ENCODE measurements at regions not wholly inside any gene's neighbourhood (a gene's known extent, or its start where the extent isn't known, plus 50 kb on each side); places are given as distances from the start of the nearest gene placed in this dataset.
"Not testable (repeated sequence)": the region's sequence is repeated elsewhere in the genome, so short reads cannot be mapped to it uniquely, and the experiment has no call there.

- in situ Hi-C loops (cut with HindIII; ENCODE audit: low sequenced_read_pairs): no loop called here
Measured at GRCh38 chr9:107810461-107810961, 320.9 kb upstream of the KLF4 start.

GRCh38 chr9:107809871-107810460 lies 320.4 kb upstream of the KLF4 start:
- in situ Hi-C loops (cut with HindIII; ENCODE audit: low sequenced_read_pairs): no loop called here

- in situ Hi-C loops (cut with HindIII; ENCODE audit: low sequenced_read_pairs): no loop called here
Measured at GRCh38 chr9:107807183-107807582, 317.6 kb upstream of the KLF4 start.

GRCh38 chr9:107805201-107805600 lies 315.6 kb upstream of the KLF4 start:
- in situ Hi-C loops (cut with HindIII; ENCODE audit: low sequenced_read_pairs): no loop called here

GRCh38 chr9:107794259-107794658 lies 304.7 kb upstream of the KLF4 start:
- in situ Hi-C loops (cut with HindIII; ENCODE audit: low sequenced_read_pairs): loop anchor here (5.0 kb wide), 1 partner anchor 42 kb away; no protein-coding TSS in a partner anchor

GRCh38 chr9:107793541-107793940 lies 304.0 kb upstream of the KLF4 start:
- in situ Hi-C loops (cut with HindIII; ENCODE audit: low sequenced_read_pairs): loop anchor here (5.0 kb wide), 1 partner anchor 41 kb away; no protein-coding TSS in a partner anchor

GRCh38 chr9:107792596-107792995 lies 303.0 kb upstream of the KLF4 start:
- in situ Hi-C loops (cut with HindIII; ENCODE audit: low sequenced_read_pairs): loop anchor here (5.0 kb wide), 1 partner anchor 40 kb away; no protein-coding TSS in a partner anchor

GRCh38 chr9:107792006-107792405 lies 302.4 kb upstream of the KLF4 start:
- in situ Hi-C loops (cut with HindIII; ENCODE audit: low sequenced_read_pairs): loop anchor here (5.0 kb wide), 1 partner anchor 40 kb away; no protein-coding TSS in a partner anchor

GRCh38 chr9:107789001-107789700 lies 299.6 kb upstream of the KLF4 start:
- in situ Hi-C loops (cut with HindIII; ENCODE audit: low sequenced_read_pairs): no loop called here

GRCh38 chr9:107786561-107786960 lies 297.0 kb upstream of the KLF4 start:
- in situ Hi-C loops (cut with HindIII; ENCODE audit: low sequenced_read_pairs): no loop called here

- in situ Hi-C loops (cut with HindIII; ENCODE audit: low sequenced_read_pairs): no loop called here
Measured at GRCh38 chr9:107784235-107784958, 294.8 kb upstream of the KLF4 start.

GRCh38 chr9:107782789-107783188 lies 293.2 kb upstream of the KLF4 start:
- in situ Hi-C loops (cut with HindIII; ENCODE audit: low sequenced_read_pairs): no loop called here

- in situ Hi-C loops (cut with HindIII; ENCODE audit: low sequenced_read_pairs): no loop called here
Measured at GRCh38 chr9:107782381-107782780, 292.8 kb upstream of the KLF4 start.

GRCh38 chr9:107780960-107781359 lies 291.4 kb upstream of the KLF4 start:
- in situ Hi-C loops (cut with HindIII; ENCODE audit: low sequenced_read_pairs): no loop called here

- in situ Hi-C loops (cut with HindIII; ENCODE audit: low sequenced_read_pairs): no loop called here
Measured at GRCh38 chr9:107779731-107780130, 290.2 kb upstream of the KLF4 start.

GRCh38 chr9:107778661-107779060 lies 289.1 kb upstream of the KLF4 start:
- in situ Hi-C loops (cut with HindIII; ENCODE audit: low sequenced_read_pairs): no loop called here

GRCh38 chr9:107774099-107774498 lies 284.5 kb upstream of the KLF4 start:
- in situ Hi-C loops (cut with HindIII; ENCODE audit: low sequenced_read_pairs): not testable (repeated sequence)

GRCh38 chr9:107772988-107773387 lies 283.4 kb upstream of the KLF4 start:
- in situ Hi-C loops (cut with HindIII; ENCODE audit: low sequenced_read_pairs): no loop called here

- in situ Hi-C loops (cut with HindIII; ENCODE audit: low sequenced_read_pairs): no loop called here
Measured at GRCh38 chr9:107770716-107771115, 281.1 kb upstream of the KLF4 start.

GRCh38 chr9:107768224-107768623 lies 278.7 kb upstream of the KLF4 start:
- in situ Hi-C loops (cut with HindIII; ENCODE audit: low sequenced_read_pairs): no loop called here

GRCh38 chr9:107767711-107768110 lies 278.1 kb upstream of the KLF4 start:
- in situ Hi-C loops (cut with HindIII; ENCODE audit: low sequenced_read_pairs): no loop called here

- in situ Hi-C loops (cut with HindIII; ENCODE audit: low sequenced_read_pairs): not testable (repeated sequence)
Measured at GRCh38 chr9:107763469-107763868, 273.9 kb upstream of the KLF4 start.

Measured in endothelial cell of hepatic sinusoid (primary cell).